Breast epithelium (tissue), 4 donors: ENCODE measurements at regions not wholly inside any gene's neighbourhood (a gene's known extent, or its start where the extent isn't known, plus 50 kb on each side); places are given as distances from the start of the nearest gene placed in this dataset.
"Not testable (repeated sequence)": the region's sequence is repeated elsewhere in the genome, so short reads cannot be mapped to it uniquely, and the experiment has no call there.

ENCODE experiments used
- DNase-seq, 2 donors: peaks; one replicate each; pipeline ENCODE4 v3.0.0-alpha.2; 2019; ENCODE audit warnings: low spot score in 2 of 2
- H3K27ac ChIP-seq, 2 donors: fragments of 200-600 bp; sonication (generic) in 1 of 2; one replicate each; pipeline ENCODE4 v1.5.1; 2016 to 2019; ENCODE audit warnings: mild to moderate bottlenecking in 1 of 2
- H3K27me3 ChIP-seq, 2 donors: fragments of 200-600 bp; sonication (generic) in 1 of 2; one replicate each; pipeline versions ENCODE4 v1.5.1 to v1.6.0; 2017 to 2019; ENCODE audit warnings: control low read depth in 1 of 2, mild to moderate bottlenecking in 1 of 2
- H3K36me3 ChIP-seq: fragments of 200-600 bp; one replicate; pipeline ENCODE4 v1.5.1; 2019
- H3K4me1 ChIP-seq, 2 donors: fragments of 200-600 bp; sonication (generic); one replicate each; pipeline ENCODE4 v1.5.1; 2016 to 2019; ENCODE audit warnings: control low read depth in 1 of 2
- H3K4me3 ChIP-seq, 3 donors: fragments of 200-600 bp; sonication (generic); 1 replicate in 2 of 3; 2 replicates in 1 of 3; pipeline ENCODE4 v1.5.1; 2016 to 2019; ENCODE audit warnings: mild to moderate bottlenecking in 3 of 3, moderate library complexity in 2 of 3
- H3K9me3 ChIP-seq, 2 donors: fragments of 200-600 bp; sonication (generic) in 1 of 2; one replicate each; pipeline ENCODE4 v1.5.1; 2016 to 2019; ENCODE audit warnings: control low read depth in 1 of 2
- CTCF ChIP-seq, 3 donors: fragments of 450-650 bp; IDR thresholded peaks; one replicate each; pipeline ENCODE4 v1.5.1; 2016 to 2017; ENCODE audit warnings: antibody characterized with exemption in 3 of 3, mild to moderate bottlenecking in 3 of 3, moderate library complexity in 3 of 3
- POLR2A ChIP-seq: fragments of 450-650 bp; IDR thresholded peaks from one replicate; pipeline ENCODE4 v1.6.1; 2016; ENCODE audit warnings: antibody characterized with exemption, mild to moderate bottlenecking, moderate library complexity
- POLR2AphosphoS5 ChIP-seq, 3 donors: sonication (generic); formaldehyde crosslinking; IDR thresholded peaks; one replicate each; pipeline ENCODE4 v1.6.1; 2017; ENCODE audit warnings: antibody characterized with exemption in 3 of 3
- intact Hi-C: fragments of 100-400 bp; cut with DNase I; formaldehyde crosslinking; loops from one replicate; pipeline ENCODE4 v1.15.1; 2023; ENCODE audit warnings: low total_unique reads

GRCh38 chr1:238380167-238380566 lies 489.4 kb upstream of the ZP4 start:
- H3K4me1 ChIP-seq, result no peaks in the 10 kb centered on the region
- H3K36me3 ChIP-seq, result no peaks in the 10 kb centered on the region
- DNase-seq, result no peak
- intact Hi-C loops, result no loop called here
- no peaks in the 10 kb centered on the region for H3K27me3 ChIP-seq
- no peak overlapping the region for H3K4me3 ChIP-seq
- H3K9me3 ChIP-seq, result no peaks in the 10 kb centered on the region
- TF ChIP-seq POLR2A (no peak), CTCF (IDR thresholded peaks at IDR 0.05) (no peak), POLR2AphosphoS5 (IDR thresholded peaks at IDR 0.05) (no peak)
- H3K27ac ChIP-seq, result no peak overlapping the region

GRCh38 chr1:238379446-238379845 lies 488.7 kb upstream of the ZP4 start:
- H3K9me3 ChIP-seq, intact Hi-C loops, H3K27me3 ChIP-seq, H3K36me3 ChIP-seq, H3K4me3 ChIP-seq, H3K27ac ChIP-seq, DNase-seq, H3K4me1 ChIP-seq: not testable (repeated sequence)

GRCh38 chr1:238377280-238377919 lies 486.7 kb upstream of the ZP4 start:
- Histone ChIP-seq H3K4me1 (no peaks in the 10 kb centered on the region), H3K36me3 (no peaks in the 10 kb centered on the region), H3K9me3 (no peaks in the 10 kb centered on the region), H3K4me3 (no peak overlapping the region), H3K27ac (no peak overlapping the region), H3K27me3 (no peaks in the 10 kb centered on the region)
- TF ChIP-seq POLR2A, result no peak
- TF ChIP-seq POLR2AphosphoS5 (IDR thresholded peaks at IDR 0.05), result no peak
- no peak for TF ChIP-seq CTCF (IDR thresholded peaks at IDR 0.05)
- intact Hi-C loops, result no loop called here
- no peak for DNase-seq

- H3K4me3 ChIP-seq, result no peak overlapping the region
- H3K27me3 ChIP-seq, result no peaks in the 10 kb centered on the region
- TF ChIP-seq POLR2AphosphoS5 (IDR thresholded peaks at IDR 0.05), result no peak
- no peak for TF ChIP-seq POLR2A
- TF ChIP-seq CTCF (IDR thresholded peaks at IDR 0.05), result no peak
- H3K4me1 ChIP-seq, result no peaks in the 10 kb centered on the region
- no peak overlapping the region for H3K27ac ChIP-seq
- no peaks in the 10 kb centered on the region for H3K9me3 ChIP-seq
- no peak for DNase-seq
- no peaks in the 10 kb centered on the region for H3K36me3 ChIP-seq
- intact Hi-C loops, result no loop called here
Measured at GRCh38 chr1:238370599-238370998, 479.9 kb upstream of the ZP4 start.

GRCh38 chr1:238364214-238364892 lies 473.6 kb upstream of the ZP4 start:
- Histone ChIP-seq H3K27me3 (no peaks in the 10 kb centered on the region), H3K36me3 (no peaks in the 10 kb centered on the region), H3K27ac (no peak overlapping the region), H3K4me1 (no peaks in the 10 kb centered on the region), H3K9me3 (no peaks in the 10 kb centered on the region), H3K4me3 (no peak overlapping the region)
- intact Hi-C loops, result no loop called here
- TF ChIP-seq POLR2AphosphoS5 (IDR thresholded peaks at IDR 0.05), result no peak
- TF ChIP-seq POLR2A, result no peak
- no peak for TF ChIP-seq CTCF (IDR thresholded peaks at IDR 0.05)
- no peak for DNase-seq
